Lower leg skin (tissue), 3 donors: ENCODE measurements at regions not wholly inside any gene's neighbourhood (a gene's known extent, or its start where the extent isn't known, plus 50 kb on each side); places are given as distances from the start of the nearest gene placed in this dataset.

Experiments used
- CTCF ChIP-seq, 3 donors: fragments of 450-650 bp; IDR thresholded peaks; one replicate each; pipeline ENCODE4 v1.5.1; 2016; ENCODE audit warnings: antibody characterized with exemption in 3 of 3, mild to moderate bottlenecking in 3 of 3, moderate library complexity in 2 of 3
- POLR2A ChIP-seq, 2 donors: fragments of 450-650 bp; IDR thresholded peaks; one replicate each; pipeline ENCODE4 v1.6.1; 2016 to 2017; ENCODE audit warnings: antibody characterized with exemption in 2 of 2, mild to moderate bottlenecking in 1 of 2, moderate library complexity in 1 of 2

- TF ChIP-seq POLR2A (IDR thresholded peaks at IDR 0.05) = no peak
- TF ChIP-seq CTCF (IDR thresholded peaks at IDR 0.05) = no peak
Observed at GRCh38 chr12:58731096-58731495, 189.2 kb downstream of the LRIG3 start.
